ENCODE measurements at regions not wholly inside any gene's neighbourhood (a gene's known extent, or its start where the extent isn't known, plus 50 kb on each side); places are given as distances from the start of the nearest gene placed in this dataset.

DNA sequence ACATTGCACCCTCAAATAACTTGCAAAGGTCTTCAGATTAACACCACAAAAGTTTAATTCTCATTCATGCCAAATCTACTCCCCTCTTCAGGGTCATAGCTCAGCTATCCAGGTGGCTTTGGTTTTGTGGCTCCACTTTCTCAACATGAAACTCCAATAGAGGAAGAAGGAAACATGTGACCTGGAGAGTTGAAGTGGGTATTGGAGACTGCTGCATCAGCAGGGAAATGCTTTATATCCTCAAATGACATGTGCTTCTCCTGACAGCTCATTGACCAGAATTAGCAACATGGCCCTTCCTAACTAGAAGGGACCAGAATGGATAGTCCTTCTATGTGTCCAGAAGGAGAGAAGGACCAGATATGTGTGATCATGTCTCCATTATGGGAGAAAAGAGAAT is 73.6 kb downstream of the TLR4 start (continued):
- TF ChIP-seq PRDM2 (tag by site-specific recombination; IDR thresholded peaks at IDR 0.05; ENCODE audit: borderline replicate concordance) (no peak), ZNF658 (tag by site-specific recombination; IDR thresholded peaks at IDR 0.05) (no peak), ZNF692 (tag by site-specific recombination; IDR thresholded peaks at IDR 0.05) (no peak)

GRCh38 chr9:117779760-117780159 is 75.6 kb downstream of the TLR4 start:
- CTCF ChIA-PET = interaction anchor here (0.6 kb wide), 1 partner anchor 306 kb away, joined by 3 read pairs; no protein-coding TSS in a partner anchor
- Histone ChIP-seq H3K9me3 (ENCODE audit: control insufficient read depth, insufficient read depth, low read depth, low read length) (no peaks in the 10 kb centered on the region), H3K4me1 (ENCODE audit: control insufficient read depth, insufficient read depth, low read length) (no peaks in the 10 kb centered on the region), H3K36me3 (ENCODE audit: control insufficient read depth in 2 of 2, insufficient read depth in 1 of 2, low read length in 2 of 2) (no peaks in the 10 kb centered on the region), H3K27ac (ENCODE audit: extremely low read depth, low read depth, low read length) (no peak overlapping the region), H3K4me3 (ENCODE audit: low read depth, low read length) (no peak overlapping the region)
- TF ChIP-seq KLF1 (tag by site-specific recombination; IDR thresholded peaks at IDR 0.05) (no peak), ZNF223 (tag by site-specific recombination; IDR thresholded peaks at IDR 0.05) (no peak), ZNF707 (tag by site-specific recombination; IDR thresholded peaks at IDR 0.05) (no peak), ZBTB1 (tag by site-specific recombination; IDR thresholded peaks at IDR 0.05) (no peak), ZNF670 (tag by site-specific recombination; IDR thresholded peaks at IDR 0.05; ENCODE audit: low read depth) (no peak)
- POLR2A ChIA-PET = interaction anchor here (0.6 kb wide), 1 partner anchor 1582 kb away, joined by 3 read pairs; no protein-coding TSS in a partner anchor

GRCh38 chr9:117782931-117783788 is 79.0 kb downstream of the TLR4 start:
- Histone ChIP-seq H3K4me1 (ENCODE audit: control insufficient read depth, insufficient read depth, low read length) (no peaks in the 10 kb centered on the region), H3K36me3 (ENCODE audit: control insufficient read depth in 2 of 2, insufficient read depth in 1 of 2, low read length in 2 of 2) (no peaks in the 10 kb centered on the region), H3K27ac (ENCODE audit: extremely low read depth, low read depth, low read length) (no peak overlapping the region), H3K9me3 (ENCODE audit: control insufficient read depth, insufficient read depth, low read depth, low read length) (no peaks in the 10 kb centered on the region), H3K4me3 (ENCODE audit: low read depth, low read length) (peak overlapping the region; percentile 8)
- POLR2A ChIA-PET = no interaction called here
- no peak for TF ChIP-seq ZNF146 (tag by site-specific recombination; IDR thresholded peaks at IDR 0.05)
- peak; percentile 61 for TF ChIP-seq ZNF654 (tag by site-specific recombination; IDR thresholded peaks at IDR 0.05; ENCODE audit: low read depth)
- TF ChIP-seq CTCF (tag by site-specific recombination; IDR thresholded peaks at IDR 0.05) = peak; percentile 36; the same call in 1 of the 2 replicates
- TF ChIP-seq ZBTB44 (tag by site-specific recombination; IDR thresholded peaks at IDR 0.05) = no peak
- CTCF ChIA-PET = interaction anchor here (0.6 to 1.1 kb wide), 2 partner anchors 20 to 139 kb away, joined by 3 read pairs; no protein-coding TSS in a partner anchor

All from HEK293 (cell line).